ENCODE measurements at regions not wholly inside any gene's neighbourhood (a gene's known extent, or its start where the extent isn't known, plus 50 kb on each side); places are given as distances from the start of the nearest gene placed in this dataset.

DNA sequence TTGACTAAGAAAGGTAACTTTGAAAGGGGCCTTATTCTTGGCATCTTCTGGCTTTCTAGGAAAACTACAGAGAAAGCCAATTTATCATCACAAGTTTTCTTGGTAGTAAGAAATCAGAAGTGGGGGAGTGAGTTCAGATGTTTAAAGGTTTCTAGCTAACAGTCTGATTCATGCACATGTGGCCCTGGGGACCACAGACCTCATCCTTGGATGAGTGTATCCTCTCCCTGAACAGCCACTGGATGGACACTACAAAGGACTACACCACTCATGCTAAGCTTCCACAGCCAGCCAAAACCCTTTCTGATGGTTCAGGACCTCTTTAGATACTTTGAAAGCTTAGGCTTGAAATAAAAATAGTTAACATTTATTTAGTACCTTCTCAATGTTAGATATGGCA lies 218.3 kb upstream of the STK17B start:
- peaks cover 5 to 20% of the 10 kb centered on the region in 2 experiments for H3K4me1 ChIP-seq (replicated peaks in 1 of 2; ENCODE audit: control insufficient read depth in 2 of 2, insufficient read depth in 2 of 2, low read length in 2 of 2)
- H3K27me3 ChIP-seq (ENCODE audit: control insufficient read depth in 2 of 2, insufficient read depth in 2 of 2, low read length in 2 of 2) = no peaks in the 10 kb centered on the region
- CTCF ChIA-PET (ENCODE audit: low intra/inter-chr PET ratio) = no interaction called here
- H3K9ac ChIP-seq (ENCODE audit: insufficient read depth in 1 of 2, low read depth in 2 of 2, low read length in 2 of 2) = no peak overlapping the region
- H3K4me2 ChIP-seq (ENCODE audit: insufficient read depth, low read length) = no peak overlapping the region
- no peaks in the 10 kb centered on the region for H4K20me1 ChIP-seq (replicated peaks; ENCODE audit: control insufficient read depth, insufficient read depth, low read length)
- POLR2A ChIA-PET = interaction anchor here (1.0 kb wide), 1 partner anchor 10 kb away, joined by 3 read pairs; no protein-coding TSS in a partner anchor
- no TSS peak for BruUV-seq (replicated peaks)
- H3K79me2 ChIP-seq (ENCODE audit: control insufficient read depth, insufficient read depth, low read length) = no peaks in the 10 kb centered on the region
- H3K9me3 ChIP-seq (replicated peaks; ENCODE audit: control insufficient read depth, insufficient read depth, low read depth, low read length) = no peaks in the 10 kb centered on the region
- no peaks in the 10 kb centered on the region for H3K36me3 ChIP-seq (ENCODE audit: control insufficient read depth, insufficient read depth, low read length)
- no peak for FAIRE-seq
- ATAC-seq = peak; percentile 74
- TF ChIP-seq POLR2B (IDR thresholded peaks at IDR 0.05; ENCODE audit: low read depth, partially characterized antibody) = no peak
- TF ChIP-seq CTBP1 (IDR thresholded peaks at IDR 0.05; ENCODE audit: borderline replicate concordance) = peak; percentile 24; the same call in 1 of the 2 replicates
- 0 out of 2 replicates have a peak overlapping the region, but pooled peaks have one; percentile 9 for H2AFZ ChIP-seq (ENCODE audit: low read depth, low read length)
- no peak overlapping the region for H3K4me3 ChIP-seq
- H3K9me1 ChIP-seq (ENCODE audit: control insufficient read depth, insufficient read depth, low read length) = no peaks in the 10 kb centered on the region
- no peak overlapping the region for H3K27ac ChIP-seq (ENCODE audit: extremely low read depth, low read depth, low read length)
- in situ Hi-C loops (cut with MboI) (no loop called here), intact Hi-C loops (cut with micrococcal nuclease) (no loop called here)
- peak in 1 of 4 experiments; percentile 41 for DNase-seq (ENCODE audit: extremely low read depth in 1 of 4, low spot score in 3 of 4)

DNA sequence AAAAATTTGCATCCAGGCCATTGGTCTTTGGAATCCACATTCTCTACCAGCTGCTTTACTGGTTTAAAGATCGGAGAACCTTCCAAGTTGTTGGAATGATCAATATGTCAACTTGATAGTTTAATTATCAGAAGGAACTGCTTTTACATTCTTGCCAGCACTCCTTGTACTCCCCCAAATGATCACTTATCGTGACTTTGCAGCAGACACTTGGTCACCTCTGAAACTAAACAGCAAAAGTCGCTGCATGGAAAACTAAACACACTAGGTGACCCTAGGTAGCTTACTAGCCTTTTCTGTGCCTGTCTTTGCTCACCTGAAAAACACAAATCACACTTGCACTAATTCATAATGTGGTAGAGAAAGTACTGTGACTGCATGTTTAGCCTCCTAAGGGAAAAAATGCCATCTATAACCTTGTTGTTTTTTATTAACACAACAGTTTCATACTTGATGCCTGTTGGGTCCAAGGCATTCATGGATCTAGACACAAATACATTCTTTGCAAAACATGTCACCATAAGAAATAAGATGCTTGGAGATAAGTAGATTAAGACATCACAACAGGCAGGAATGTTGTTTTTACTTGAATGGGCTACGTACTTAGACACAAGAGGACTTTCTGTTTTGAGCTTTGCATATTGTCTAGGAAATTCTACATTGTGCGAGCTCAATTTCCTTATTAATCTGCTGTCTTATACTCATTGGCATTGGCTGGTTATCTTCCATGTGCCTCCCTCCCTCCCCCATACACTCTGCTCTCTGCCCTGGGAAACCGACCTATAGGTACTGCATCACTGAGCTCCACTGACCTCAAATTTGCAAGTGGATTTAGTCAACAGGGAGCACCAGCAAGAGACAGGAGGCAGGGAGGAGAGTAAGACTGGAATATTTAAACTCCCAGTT lies 219.1 kb upstream of the STK17B start:
- Histone ChIP-seq H4K20me1 (replicated peaks; ENCODE audit: control insufficient read depth, insufficient read depth, low read length) (no peaks in the 10 kb centered on the region), H3K4me2 (ENCODE audit: insufficient read depth, low read length) (peak overlapping the region; percentile 44; the same call in 1 of the 2 replicates), H3K36me3 (ENCODE audit: control insufficient read depth, insufficient read depth, low read length) (no peaks in the 10 kb centered on the region), H3K4me1 (replicated peaks in 1 of 2; ENCODE audit: control insufficient read depth in 2 of 2, insufficient read depth in 2 of 2, low read length in 2 of 2) (peaks cover 5 to 20% of the 10 kb centered on the region in 2 experiments), H3K9me3 (replicated peaks; ENCODE audit: control insufficient read depth, insufficient read depth, low read depth, low read length) (no peaks in the 10 kb centered on the region), H3K79me2 (ENCODE audit: control insufficient read depth, insufficient read depth, low read length) (no peaks in the 10 kb centered on the region), H3K27me3 (ENCODE audit: control insufficient read depth in 2 of 2, insufficient read depth in 2 of 2, low read length in 2 of 2) (no peaks in the 10 kb centered on the region), H2AFZ (ENCODE audit: low read depth, low read length) (peak overlapping the region; percentile 54; the same call in 1 of the 2 replicates), H3K4me3 (no peak overlapping the region), H3K9ac (ENCODE audit: insufficient read depth in 1 of 2, low read depth in 2 of 2, low read length in 2 of 2) (no peak overlapping the region; a peak in 1 of 4 replicates), H3K27ac (ENCODE audit: extremely low read depth, low read depth, low read length) (no peak overlapping the region; the same call in 2 of the 3 replicates), H3K9me1 (ENCODE audit: control insufficient read depth, insufficient read depth, low read length) (no peaks in the 10 kb centered on the region)
- ChIA-PET POLR2A (interaction anchor here (1.0 kb wide), 1 partner anchor 10 kb away, joined by 4 read pairs; no protein-coding TSS in a partner anchor), CTCF (ENCODE audit: low intra/inter-chr PET ratio) (no interaction called here)
- FAIRE-seq (peak; percentile 44), DNase-seq (ENCODE audit: extremely low read depth in 1 of 4, low spot score in 3 of 4) (peak in 1 of 4 experiments; percentile 37), ATAC-seq (peak; percentile 76)
- BruUV-seq (replicated peaks) = no TSS peak
- whole genome bisulfite sequencing (ENCODE audit: insufficient coverage, low coverage, missing lambda C conversion rate) = 29% methylated on average over 6 of the region's 6 CpGs
- in situ Hi-C loops (cut with MboI) (no loop called here), intact Hi-C loops (cut with micrococcal nuclease) (no loop called here)
- TF ChIP-seq ARID1B (IDR thresholded peaks at IDR 0.05) (peak; percentile 77), MECOM (CRISPR knock-in tag; IDR thresholded peaks at IDR 0.05) (no peak), RAD21 (CRISPR knock-in tag; conservative IDR thresholded peaks at IDR 0.05 in 1 of 2, IDR thresholded peaks at IDR 0.05 in 1 of 2) (no peak), ZNF408 (CRISPR knock-in tag; IDR thresholded peaks at IDR 0.05; ENCODE audit: low read depth) (no peak), ZNF79 (CRISPR knock-in tag; IDR thresholded peaks at IDR 0.05; ENCODE audit: low read depth) (no peak), TEAD4 (IDR thresholded peaks at IDR 0.05; ENCODE audit: low read length) (peak; percentile 79), TEAD4 (CRISPR knock-in tag; IDR thresholded peaks at IDR 0.05; ENCODE audit: borderline replicate concordance) (no peak), ZNF311 (CRISPR knock-in tag; IDR thresholded peaks at IDR 0.05) (no peak), YBX1 (IDR thresholded peaks at IDR 0.05) (no peak), SOX6 (IDR thresholded peaks at IDR 0.05) (0 out of 2 replicates have a peak, but pooled peaks have one; percentile 30), MEIS2 (IDR thresholded peaks at IDR 0.05; ENCODE audit: partially characterized antibody) (peak; percentile 50), BRD4 (IDR thresholded peaks at IDR 0.05) (no peak), HNRNPUL1 (IDR thresholded peaks at IDR 0.05; ENCODE audit: low read length) (no peak), ZNF324 (CRISPR knock-in tag; IDR thresholded peaks at IDR 0.05) (no peak)
- TF ChIP-seq, protein P1, sequence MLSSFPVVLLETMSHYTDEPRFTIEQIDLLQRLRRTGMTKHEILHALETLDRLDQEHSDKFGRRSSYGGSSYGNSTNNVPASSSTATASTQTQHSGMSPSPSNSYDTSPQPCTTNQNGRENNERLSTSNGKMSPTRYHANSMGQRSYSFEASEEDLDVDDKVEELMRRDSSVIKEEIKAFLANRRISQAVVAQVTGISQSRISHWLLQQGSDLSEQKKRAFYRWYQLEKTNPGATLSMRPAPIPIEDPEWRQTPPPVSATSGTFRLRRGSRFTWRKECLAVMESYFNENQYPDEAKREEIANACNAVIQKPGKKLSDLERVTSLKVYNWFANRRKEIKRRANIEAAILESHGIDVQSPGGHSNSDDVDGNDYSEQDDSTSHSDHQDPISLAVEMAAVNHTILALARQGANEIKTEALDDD (IDR thresholded peaks at IDR 0.05) = peak; percentile 81; the same call in 1 of the 2 replicates
